ENCODE measurements at regions not wholly inside any gene's neighbourhood (a gene's known extent, or its start where the extent isn't known, plus 50 kb on each side); places are given as distances from the start of the nearest gene placed in this dataset.
"Not testable (repeated sequence)": the region's sequence is repeated elsewhere in the genome, so short reads cannot be mapped to it uniquely, and the experiment has no call there.

DNA sequence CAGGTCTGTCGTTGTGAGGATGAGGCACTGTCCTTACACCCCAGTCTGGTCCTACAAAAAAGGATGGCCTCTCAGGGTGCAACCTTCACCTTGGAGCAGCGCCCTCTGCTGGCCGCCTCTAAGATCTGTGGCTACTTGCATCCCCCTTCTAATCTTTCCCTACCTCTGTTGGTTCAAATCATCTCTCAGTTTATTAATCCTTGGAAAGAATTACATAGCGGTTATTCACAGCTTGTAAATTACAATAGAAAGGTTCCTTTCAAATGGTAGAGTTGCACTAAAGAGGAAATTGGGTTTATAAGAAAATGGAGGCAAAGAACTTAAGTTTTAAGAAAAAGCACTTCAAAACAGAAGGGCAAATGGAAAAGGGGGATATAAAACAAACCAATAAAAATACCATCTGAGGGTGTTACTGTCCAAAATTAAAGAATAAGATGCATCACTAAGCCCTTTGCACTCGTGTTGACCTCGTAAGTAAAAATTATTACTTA is 102.0 kb upstream of the PLEKHM1 start:
- H3K27me3 ChIP-seq; H3K9me3 ChIP-seq; H3K27ac ChIP-seq; H3K4me3 ChIP-seq; H3K36me3 ChIP-seq; H3K4me1 ChIP-seq; intact Hi-C loops (cut with DNase I; ENCODE audit: low total_unique reads): not testable (repeated sequence)
- ATAC-seq (peak; percentile 78 to 87), DNase-seq (peak; percentile 38 to 61)
- TF ChIP-seq, protein P1, sequence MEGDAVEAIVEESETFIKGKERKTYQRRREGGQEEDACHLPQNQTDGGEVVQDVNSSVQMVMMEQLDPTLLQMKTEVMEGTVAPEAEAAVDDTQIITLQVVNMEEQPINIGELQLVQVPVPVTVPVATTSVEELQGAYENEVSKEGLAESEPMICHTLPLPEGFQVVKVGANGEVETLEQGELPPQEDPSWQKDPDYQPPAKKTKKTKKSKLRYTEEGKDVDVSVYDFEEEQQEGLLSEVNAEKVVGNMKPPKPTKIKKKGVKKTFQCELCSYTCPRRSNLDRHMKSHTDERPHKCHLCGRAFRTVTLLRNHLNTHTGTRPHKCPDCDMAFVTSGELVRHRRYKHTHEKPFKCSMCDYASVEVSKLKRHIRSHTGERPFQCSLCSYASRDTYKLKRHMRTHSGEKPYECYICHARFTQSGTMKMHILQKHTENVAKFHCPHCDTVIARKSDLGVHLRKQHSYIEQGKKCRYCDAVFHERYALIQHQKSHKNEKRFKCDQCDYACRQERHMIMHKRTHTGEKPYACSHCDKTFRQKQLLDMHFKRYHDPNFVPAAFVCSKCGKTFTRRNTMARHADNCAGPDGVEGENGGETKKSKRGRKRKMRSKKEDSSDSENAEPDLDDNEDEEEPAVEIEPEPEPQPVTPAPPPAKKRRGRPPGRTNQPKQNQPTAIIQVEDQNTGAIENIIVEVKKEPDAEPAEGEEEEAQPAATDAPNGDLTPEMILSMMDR (IDR thresholded peaks at IDR 0.05 in 4 of 5, conservative IDR thresholded peaks at IDR 0.05 in 1 of 5): peak; percentile 45 to 81 (median 74)
- in situ Hi-C loops (cut with MboI; ENCODE audit: low sequenced_read_pairs in 4 of 4): loop anchor here in 2 of 4 donors (25.0 kb wide), 3 partner anchors 180 to 695 kb away; partner anchors contain the start of gene LRRC37A (in 1 of the 2)

DNA sequence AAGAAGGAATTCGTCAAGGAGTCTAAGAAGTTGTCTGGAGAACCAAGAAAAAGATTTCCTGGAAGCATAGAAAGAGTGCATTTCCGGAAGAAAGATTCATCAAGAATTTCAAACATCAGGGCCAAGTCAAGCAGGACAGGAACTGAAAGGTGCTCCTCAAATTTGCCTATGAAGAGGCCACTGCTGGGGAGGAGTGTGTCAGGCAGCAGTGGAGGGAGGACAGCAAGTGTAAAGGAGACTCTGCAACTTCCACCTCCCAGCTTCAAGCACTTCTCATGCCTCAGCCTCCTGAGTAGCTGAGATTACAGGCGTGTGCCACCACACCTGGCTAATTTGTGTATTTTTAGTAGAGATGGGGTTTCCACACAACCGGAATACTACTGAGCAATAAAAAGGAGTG is 105.8 kb upstream of the PLEKHM1 start:
- ATAC-seq; H3K4me1 ChIP-seq; intact Hi-C loops (cut with DNase I; ENCODE audit: low total_unique reads); H3K4me3 ChIP-seq; H3K9me3 ChIP-seq; H3K27me3 ChIP-seq; H3K36me3 ChIP-seq; H3K27ac ChIP-seq; DNase-seq: not testable (repeated sequence)
- in situ Hi-C loops (cut with MboI; ENCODE audit: low sequenced_read_pairs in 4 of 4): loop anchor here in 2 of 4 donors (25.0 kb wide), 3 partner anchors 184 to 691 kb away; partner anchors contain the start of gene LRRC37A (in 1 of the 2)

- H3K4me3 ChIP-seq; H3K27me3 ChIP-seq; H3K27ac ChIP-seq; DNase-seq; in situ Hi-C loops (cut with MboI; ENCODE audit: low sequenced_read_pairs in 4 of 4); ATAC-seq; H3K4me1 ChIP-seq; H3K9me3 ChIP-seq; H3K36me3 ChIP-seq; intact Hi-C loops (cut with DNase I; ENCODE audit: low total_unique reads): not testable (repeated sequence)
Measured at GRCh38 chr17:45600052-45601012, 109.8 kb upstream of the PLEKHM1 start.

DNA sequence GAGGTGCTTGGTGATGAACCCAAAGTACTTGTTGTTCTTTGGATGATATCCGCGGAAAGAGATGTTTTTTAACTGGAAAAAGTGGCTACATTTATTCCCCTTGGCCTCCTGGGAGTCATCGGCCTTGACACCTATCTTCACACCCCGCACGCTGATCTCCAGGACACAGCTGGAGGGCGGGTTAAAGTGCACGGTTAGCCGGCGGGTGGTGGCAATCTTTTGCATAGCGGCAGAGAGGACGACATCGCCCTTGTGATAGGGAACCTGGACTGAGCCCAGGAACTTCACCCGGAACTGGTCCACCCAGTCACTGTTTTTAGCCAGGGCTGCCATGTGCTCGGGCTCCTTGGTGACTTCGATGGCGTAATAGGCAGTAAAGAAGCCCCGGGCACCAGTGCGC is 110.5 kb upstream of the PLEKHM1 start:
- H3K4me3 ChIP-seq; DNase-seq; H3K27ac ChIP-seq; intact Hi-C loops (cut with DNase I; ENCODE audit: low total_unique reads); in situ Hi-C loops (cut with MboI; ENCODE audit: low sequenced_read_pairs in 4 of 4); H3K27me3 ChIP-seq; H3K9me3 ChIP-seq; H3K36me3 ChIP-seq; H3K4me1 ChIP-seq; ATAC-seq: not testable (repeated sequence)

- H3K27ac ChIP-seq; H3K9me3 ChIP-seq; H3K4me1 ChIP-seq; DNase-seq; H3K27me3 ChIP-seq; in situ Hi-C loops (cut with MboI; ENCODE audit: low sequenced_read_pairs in 4 of 4); intact Hi-C loops (cut with DNase I; ENCODE audit: low total_unique reads); H3K4me3 ChIP-seq; H3K36me3 ChIP-seq; ATAC-seq: not testable (repeated sequence)
Measured at GRCh38 chr17:45601605-45602539, 111.4 kb upstream of the PLEKHM1 start.

- in situ Hi-C loops (cut with MboI; ENCODE audit: low sequenced_read_pairs in 4 of 4); H3K4me1 ChIP-seq; H3K9me3 ChIP-seq; DNase-seq; H3K27ac ChIP-seq; H3K27me3 ChIP-seq; intact Hi-C loops (cut with DNase I; ENCODE audit: low total_unique reads); ATAC-seq; H3K36me3 ChIP-seq; H3K4me3 ChIP-seq: not testable (repeated sequence)
Measured at GRCh38 chr17:45605751-45606150, 115.2 kb upstream of the PLEKHM1 start.

DNA sequence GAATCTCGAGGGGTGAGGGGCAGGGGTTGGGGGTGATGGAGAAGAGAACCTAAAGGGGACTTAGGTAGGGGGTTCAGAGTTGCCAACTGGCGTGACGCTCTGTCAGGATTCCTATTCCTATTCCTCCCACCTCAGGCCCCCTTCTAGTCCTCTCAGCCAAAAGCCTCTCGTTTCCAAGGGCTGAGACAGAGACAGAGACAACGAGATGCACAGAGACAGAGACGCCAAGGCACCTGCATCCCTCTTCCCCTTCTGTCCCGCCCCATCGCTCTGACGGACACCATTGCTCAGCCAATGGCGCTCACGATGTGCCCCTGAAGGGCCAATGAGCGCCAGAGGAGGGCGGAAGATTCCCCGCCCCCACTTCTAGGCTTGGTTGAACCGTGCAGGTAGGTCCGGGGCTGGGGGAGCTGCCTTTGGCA is 129.5 kb upstream of the PLEKHM1 start:
- H3K36me3 ChIP-seq; H3K4me1 ChIP-seq; intact Hi-C loops (cut with DNase I; ENCODE audit: low total_unique reads); H3K27me3 ChIP-seq; in situ Hi-C loops (cut with MboI; ENCODE audit: low sequenced_read_pairs in 4 of 4); H3K9me3 ChIP-seq: not testable (repeated sequence)
- Histone ChIP-seq H3K4me3 (peak overlapping the region; percentile 50 to 63 (median 60)), H3K27ac (peak overlapping the region in 1 of 4 donors; percentile 28)
- peak; percentile 56 to 83 for DNase-seq
- ATAC-seq: peak; percentile 100

- in situ Hi-C loops (cut with MboI; ENCODE audit: low sequenced_read_pairs in 4 of 4); intact Hi-C loops (cut with DNase I; ENCODE audit: low total_unique reads); H3K4me1 ChIP-seq; H3K36me3 ChIP-seq; H3K9me3 ChIP-seq; DNase-seq; H3K27me3 ChIP-seq: not testable (repeated sequence)
- Histone ChIP-seq H3K4me3 (peak overlapping the region; percentile 50 to 63 (median 60)), H3K27ac (peak overlapping the region in 1 of 4 donors; percentile 28)
- ATAC-seq: peak; percentile 61 to 78
Measured at GRCh38 chr17:45620468-45620867, 129.9 kb upstream of the PLEKHM1 start.

DNA sequence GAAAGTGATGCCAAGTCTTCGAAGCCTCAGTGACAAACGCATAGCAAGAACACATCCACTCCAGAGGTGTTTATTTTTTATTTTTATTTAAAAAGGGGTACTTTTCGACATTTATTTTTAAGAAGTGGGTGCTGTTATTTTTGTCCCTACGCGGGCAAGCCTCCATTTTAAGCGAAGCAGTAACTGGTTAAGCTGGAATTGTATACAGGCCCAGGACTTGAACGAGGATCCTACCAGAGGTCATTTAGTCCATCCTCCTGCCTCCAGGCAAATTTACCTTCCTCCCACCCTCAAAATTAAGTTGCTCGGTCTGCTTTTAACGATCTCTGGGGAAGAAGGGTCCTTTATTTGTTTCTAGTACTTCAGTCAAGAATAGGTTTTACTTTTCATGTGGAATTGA is 130.6 kb upstream of the PLEKHM1 start:
- H3K27me3 ChIP-seq; intact Hi-C loops (cut with DNase I; ENCODE audit: low total_unique reads); H3K27ac ChIP-seq; H3K4me1 ChIP-seq; in situ Hi-C loops (cut with MboI; ENCODE audit: low sequenced_read_pairs in 4 of 4); DNase-seq; H3K36me3 ChIP-seq; H3K9me3 ChIP-seq; ATAC-seq: not testable (repeated sequence)
- peak overlapping the region in 2 of 4 donors; percentile 35 to 60 for H3K4me3 ChIP-seq

GRCh38 chr17:45622295-45622694 is 131.8 kb upstream of the PLEKHM1 start:
- H3K36me3 ChIP-seq; H3K4me1 ChIP-seq; H3K4me3 ChIP-seq; DNase-seq; in situ Hi-C loops (cut with MboI; ENCODE audit: low sequenced_read_pairs in 4 of 4); H3K27ac ChIP-seq; intact Hi-C loops (cut with DNase I; ENCODE audit: low total_unique reads); H3K9me3 ChIP-seq; H3K27me3 ChIP-seq; ATAC-seq: not testable (repeated sequence)
